Stimulated activated CD8-positive, alpha-beta memory T cell treated with anti-CD3 and anti-CD28 coated beads, Interleukin-2, amount 100 ng/mL, for 1 hour (primary cell): ENCODE measurements at regions not wholly inside any gene's neighbourhood (a gene's known extent, or its start where the extent isn't known, plus 50 kb on each side); places are given as distances from the start of the nearest gene placed in this dataset.

Experiments
- DNase-seq, 2 donors: peaks; one replicate each; pipeline ENCODE4 v3.0.0-alpha.2; 2020; ENCODE audit warnings: low read depth in 2 of 2

GRCh38 chr1:38418195-38419030, 371.8 kb upstream of the POU3F1 start:
- no peak for DNase-seq

- DNase-seq: no peak
Observed at GRCh38 chr1:38403667-38404066, 357.1 kb upstream of the POU3F1 start.

GRCh38 chr1:38402230-38402815, 355.7 kb upstream of the POU3F1 start:
- no peak for DNase-seq

GRCh38 chr1:38396606-38397005, 350.0 kb upstream of the POU3F1 start:
- DNase-seq: no peak

GRCh38 chr1:38394303-38394702, 347.7 kb upstream of the POU3F1 start:
- no peak for DNase-seq

GRCh38 chr1:38392861-38393260, 346.3 kb upstream of the POU3F1 start:
- DNase-seq: no peak

- DNase-seq: no peak
Observed at GRCh38 chr1:38381256-38381655, 334.7 kb upstream of the POU3F1 start.

GRCh38 chr1:38376577-38376976, 330.0 kb upstream of the POU3F1 start:
- no peak for DNase-seq

- DNase-seq: no peak
Observed at GRCh38 chr1:38375035-38375434, 328.4 kb upstream of the POU3F1 start.

- no peak for DNase-seq
Observed at GRCh38 chr1:38371505-38371844, 324.9 kb upstream of the POU3F1 start.

- DNase-seq: no peak
Observed at GRCh38 chr1:38370716-38371504, 324.3 kb upstream of the POU3F1 start.

- DNase-seq: no peak
Observed at GRCh38 chr1:38365242-38365641, 318.6 kb upstream of the POU3F1 start.

GRCh38 chr1:38361566-38361965, 315.0 kb upstream of the POU3F1 start:
- no peak for DNase-seq

- DNase-seq: no peak
Observed at GRCh38 chr1:38360807-38361206, 314.2 kb upstream of the POU3F1 start.

GRCh38 chr1:38353956-38354355, 307.4 kb upstream of the POU3F1 start:
- DNase-seq: no peak

GRCh38 chr1:38352869-38353268, 306.3 kb upstream of the POU3F1 start:
- DNase-seq: no peak

GRCh38 chr1:38347446-38348175, 301.0 kb upstream of the POU3F1 start:
- no peak for DNase-seq

GRCh38 chr1:38344716-38345115, 298.1 kb upstream of the POU3F1 start:
- no peak for DNase-seq

- DNase-seq: no peak
Observed at GRCh38 chr1:38341694-38342093, 295.1 kb upstream of the POU3F1 start.

GRCh38 chr1:38340409-38340808, 293.8 kb upstream of the POU3F1 start:
- DNase-seq: no peak

- no peak for DNase-seq
Observed at GRCh38 chr1:38337711-38338110, 291.1 kb upstream of the POU3F1 start.

- DNase-seq: no peak
Observed at GRCh38 chr1:38336961-38337360, 290.4 kb upstream of the POU3F1 start.
